Upper lobe of left lung (tissue), 4 donors: ENCODE measurements at regions not wholly inside any gene's neighbourhood (a gene's known extent, or its start where the extent isn't known, plus 50 kb on each side); places are given as distances from the start of the nearest gene placed in this dataset.

Experiments
- CTCF ChIP-seq, 6 experiments: fragments of 450-650 bp in 4 of 6; fragments of 200-600 bp in 2 of 6; sonication (generic) in 2 of 6; IDR thresholded peaks; one replicate each; pipeline ENCODE4 v1.5.1; 2016 to 2019; ENCODE audit warnings: antibody characterized with exemption in 6 of 6
- EP300 ChIP-seq, 4 donors: sonication (generic); formaldehyde crosslinking; IDR thresholded peaks; one replicate each; pipeline ENCODE4 v1.5.1; 2017; ENCODE audit warnings: antibody characterized with exemption in 4 of 4, control low read depth in 2 of 4
- POLR2A ChIP-seq, 4 donors: fragments of 450-650 bp; IDR thresholded peaks; one replicate each; pipeline ENCODE4 v1.5.1; 2016 to 2017; ENCODE audit warnings: antibody characterized with exemption in 4 of 4, mild to moderate bottlenecking in 2 of 4

- no peak for TF ChIP-seq CTCF (IDR thresholded peaks at IDR 0.05)
- TF ChIP-seq POLR2A (IDR thresholded peaks at IDR 0.05), result no peak
- TF ChIP-seq EP300 (IDR thresholded peaks at IDR 0.05), result no peak
These were observed 847.8 kb downstream of the TRIML1 start for GRCh38 chr4:188987011-188987410.
